Inferior parietal cortex (tissue), 1 donor: ENCODE measurements at regions not wholly inside any gene's neighbourhood (a gene's known extent, or its start where the extent isn't known, plus 50 kb on each side); places are given as distances from the start of the nearest gene placed in this dataset.

Experiments
- DNase-seq: peaks from one replicate; pipeline ENCODE4 v3.0.0-alpha.2; 2016; ENCODE audit errors: extremely low spot score

DNA sequence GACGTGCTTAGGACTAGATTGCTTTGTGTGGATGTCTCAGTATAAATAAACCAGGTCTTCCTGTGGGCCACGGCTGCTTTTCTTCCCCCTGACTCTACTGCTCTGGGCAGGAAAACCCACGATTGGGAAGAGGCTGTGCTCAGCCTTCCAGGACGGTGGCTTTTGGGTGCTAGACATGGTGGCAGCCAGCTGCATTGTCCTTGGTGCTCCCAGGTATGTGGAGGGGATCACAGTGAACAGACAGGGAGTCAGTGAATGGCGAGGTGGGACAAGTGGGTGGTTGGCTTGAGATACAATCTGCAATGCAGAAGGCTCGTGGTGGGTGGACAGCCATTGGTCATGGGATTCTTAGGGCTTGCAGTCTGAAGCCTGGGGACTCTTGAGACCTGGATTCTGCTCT, 366.3 kb downstream of the AACS start:
- no peak for DNase-seq

DNA sequence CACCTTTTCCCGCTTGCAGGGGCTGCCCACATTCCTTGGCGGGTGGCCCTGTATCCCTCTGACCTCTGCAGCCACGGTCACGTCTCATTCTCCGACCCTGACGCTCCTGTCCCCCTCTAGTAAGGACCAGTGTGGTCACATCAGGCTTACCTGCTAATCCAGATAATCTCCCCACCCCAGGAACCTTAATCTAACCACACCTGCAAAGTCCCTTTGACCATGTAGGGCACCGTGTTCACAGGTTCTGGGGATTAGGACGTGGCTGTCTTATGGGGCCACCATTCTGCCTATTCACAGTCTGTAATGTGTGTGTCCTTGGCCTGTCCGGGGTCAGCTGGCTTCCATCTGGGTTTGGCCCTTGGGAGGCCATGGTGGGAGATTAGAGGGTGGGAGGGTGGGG, 368.9 kb downstream of the AACS start:
- DNase-seq = no peak

DNA sequence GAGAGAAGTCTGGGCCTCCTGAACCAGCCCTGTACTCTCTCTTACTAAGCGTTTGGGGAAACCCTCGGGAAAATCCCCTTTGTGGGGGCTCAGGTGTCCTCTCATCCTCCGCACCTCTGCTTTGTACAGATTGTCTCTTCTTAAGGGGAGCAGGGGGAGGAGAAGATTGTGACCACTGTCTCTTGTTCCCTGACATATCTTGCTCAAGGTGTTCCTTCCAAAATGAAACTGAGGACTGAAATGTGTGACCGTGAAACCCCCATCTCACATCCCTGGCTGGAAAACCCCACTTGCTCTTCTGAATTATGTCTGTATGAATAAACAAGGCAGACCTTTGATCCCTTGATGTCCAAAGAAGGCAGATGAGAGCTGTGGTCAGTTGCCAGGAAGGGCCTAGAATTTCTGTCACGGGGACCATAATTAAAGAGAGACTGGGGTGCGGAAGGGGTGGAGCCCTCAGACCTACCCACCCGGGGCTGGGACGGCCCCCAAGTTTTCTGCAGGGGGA, 369.8 kb downstream of the AACS start:
- DNase-seq = no peak

DNA sequence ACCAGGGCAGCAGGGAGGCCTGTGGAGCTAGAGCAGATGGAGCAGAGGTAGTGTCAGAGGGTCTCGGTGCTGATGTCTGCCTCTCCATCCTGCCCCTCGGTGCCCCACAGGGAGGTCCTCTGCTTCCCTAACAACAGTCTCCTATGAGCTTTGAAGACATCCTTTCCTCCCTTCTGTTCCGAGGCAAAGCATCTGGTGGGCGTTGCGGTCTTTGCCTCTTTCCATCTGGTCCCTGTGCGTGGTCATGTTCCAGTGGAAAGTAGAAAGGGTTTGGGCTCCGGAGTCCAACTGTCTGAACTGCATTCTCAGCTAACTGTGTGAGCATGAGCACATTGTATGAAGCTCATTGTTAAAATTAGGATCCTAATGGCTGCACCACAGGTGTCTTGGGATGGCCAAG, 370.6 kb downstream of the AACS start:
- no peak for DNase-seq

DNA sequence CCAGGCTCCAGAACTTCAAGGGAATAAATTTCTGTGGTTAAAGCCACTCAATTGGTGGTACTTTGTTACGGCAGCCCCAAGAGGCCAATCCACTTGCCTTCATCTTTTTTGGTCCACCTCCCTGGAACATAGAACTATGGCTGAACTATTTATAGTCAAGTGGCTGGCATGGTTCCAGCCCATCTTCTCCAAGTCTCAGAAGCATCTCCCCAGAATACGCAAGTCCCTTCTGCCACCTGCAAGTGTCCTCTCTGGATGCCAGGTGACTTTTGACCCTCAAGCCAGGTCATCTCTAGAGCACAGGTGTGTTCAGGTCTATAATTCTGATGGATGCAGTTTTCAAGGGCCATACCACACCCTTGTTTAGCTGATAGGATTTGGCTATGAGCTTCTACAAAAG, 371.5 kb downstream of the AACS start:
- DNase-seq = no peak

DNA sequence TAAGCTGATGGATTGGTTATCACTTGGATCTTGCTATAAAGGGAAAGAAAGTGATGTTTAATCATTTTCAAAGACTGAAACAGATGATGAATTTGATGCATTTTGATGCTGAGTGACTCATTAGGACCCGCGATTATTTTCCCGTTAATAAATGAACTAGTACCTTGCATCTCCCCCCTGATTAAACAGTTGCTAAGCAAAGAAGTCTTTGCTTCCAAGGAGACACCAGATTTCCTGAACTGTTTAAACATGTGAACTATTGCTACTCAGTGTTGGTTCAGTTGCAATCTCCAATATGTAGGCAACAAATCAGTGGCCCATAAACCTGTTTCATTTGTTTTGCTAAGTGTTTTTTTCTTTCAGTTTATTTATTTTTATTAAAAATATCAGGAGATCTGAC, 375.2 kb downstream of the AACS start:
- DNase-seq = no peak

DNA sequence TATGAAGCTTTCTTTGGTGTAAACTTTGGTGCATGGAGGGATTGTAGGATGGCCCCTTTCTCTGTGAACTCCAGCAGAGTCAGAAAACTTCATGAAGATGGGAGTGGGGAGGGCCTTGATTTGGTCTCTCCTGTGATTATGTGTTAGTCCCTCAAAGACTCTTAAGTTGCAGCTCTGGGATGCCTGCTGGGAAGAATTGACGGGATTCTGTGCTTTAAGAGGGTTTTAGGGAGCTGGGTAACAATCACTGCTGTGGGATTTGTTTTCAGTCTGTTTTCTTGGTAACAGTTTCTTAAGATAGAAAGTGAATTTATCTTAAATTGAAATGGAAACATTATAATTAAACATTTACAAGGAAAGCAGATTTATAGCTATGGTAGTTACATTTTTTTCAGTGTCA, 378.1 kb downstream of the AACS start:
- DNase-seq = no peak

DNA sequence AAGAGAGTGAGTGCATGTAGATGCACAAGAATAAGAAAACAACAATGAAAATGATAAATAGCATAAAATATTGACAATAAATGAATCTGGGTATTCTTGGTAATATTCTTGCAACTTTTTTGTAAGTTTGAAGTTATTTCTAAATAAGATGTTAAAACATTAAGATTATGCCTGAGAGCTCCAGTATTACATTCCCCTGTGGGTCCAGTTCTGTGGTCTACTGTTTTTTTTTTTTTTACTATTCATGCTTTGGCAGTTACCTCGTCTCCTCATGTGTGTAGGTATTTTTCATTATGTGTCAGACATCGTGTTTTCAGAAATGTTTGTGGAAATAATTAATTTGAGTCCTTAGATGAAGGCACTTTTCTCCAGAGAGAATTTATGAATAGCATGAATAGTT, 386.2 kb downstream of the AACS start:
- no peak for DNase-seq

DNA sequence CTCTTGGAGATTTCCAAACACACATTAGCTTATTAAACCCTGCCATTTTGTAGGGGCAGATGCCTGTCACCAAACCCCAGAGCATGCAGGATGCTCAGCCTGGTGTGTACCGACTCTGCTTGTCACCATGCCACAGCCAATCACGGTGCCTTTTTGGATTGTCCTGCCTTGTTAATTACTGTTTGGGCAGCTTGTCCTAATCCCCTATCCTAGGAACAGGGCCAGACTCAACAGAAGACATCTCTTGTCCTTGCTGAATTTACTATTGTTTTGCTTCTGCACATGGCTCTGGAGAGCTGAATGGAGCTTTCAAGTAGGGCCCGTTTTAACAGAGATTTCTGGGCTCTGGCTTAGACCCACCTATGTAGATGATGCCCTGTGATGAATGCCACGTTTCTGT, 388.5 kb downstream of the AACS start:
- peak; percentile 93 for DNase-seq

DNA sequence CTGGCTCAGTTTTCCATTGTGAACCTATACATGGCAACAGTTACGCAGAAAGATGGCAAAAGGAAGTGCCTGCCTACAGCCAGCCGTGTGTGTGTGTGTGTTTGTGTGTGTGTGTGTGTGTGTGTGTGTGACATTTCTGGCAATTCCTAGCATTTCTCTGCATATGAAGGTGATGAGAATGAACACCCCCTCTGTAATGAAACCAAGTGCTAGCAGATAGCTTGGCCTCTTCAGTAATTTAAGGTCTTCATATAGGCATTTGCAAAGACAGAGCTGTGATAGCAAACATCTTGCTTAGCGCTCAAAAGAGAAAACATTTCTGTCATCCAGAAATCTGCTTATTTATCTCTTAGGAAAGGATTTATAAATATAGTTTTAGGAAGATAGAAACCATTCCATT, 389.1 kb downstream of the AACS start:
- DNase-seq = peak; percentile 44

DNA sequence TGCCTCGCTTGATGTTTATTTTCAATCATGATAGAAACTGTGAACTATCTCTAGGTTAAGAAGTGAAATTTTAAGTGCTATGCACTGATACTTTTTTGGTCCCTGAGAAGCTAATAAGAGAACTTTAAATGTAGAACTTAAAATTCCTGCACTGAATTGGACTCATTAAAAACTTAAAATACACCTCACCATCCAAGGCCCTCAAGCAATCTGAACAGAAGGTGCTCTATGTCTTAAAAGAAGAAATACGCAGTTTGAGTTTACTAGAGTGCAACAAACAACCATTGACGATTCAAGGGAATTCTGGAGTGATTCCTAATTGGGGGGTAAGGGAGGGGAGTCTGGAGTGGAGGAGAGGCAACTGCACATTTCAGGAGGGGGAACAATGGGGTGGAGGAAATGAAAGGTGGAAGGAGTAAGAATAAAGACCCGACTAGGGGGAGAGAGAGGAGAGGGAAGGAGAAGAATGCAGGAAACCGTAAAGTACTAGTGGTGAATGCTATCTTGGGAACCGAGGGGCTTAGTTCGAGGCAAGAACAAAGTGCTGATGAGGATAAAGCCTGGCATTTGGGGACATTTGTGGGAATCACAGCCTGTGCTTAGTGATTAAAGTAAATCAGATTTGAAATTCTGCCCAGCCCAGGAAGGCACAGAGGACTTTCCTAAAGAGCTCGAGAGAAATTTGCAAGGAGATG, 389.7 kb downstream of the AACS start:
- peak; percentile 45 for DNase-seq

DNA sequence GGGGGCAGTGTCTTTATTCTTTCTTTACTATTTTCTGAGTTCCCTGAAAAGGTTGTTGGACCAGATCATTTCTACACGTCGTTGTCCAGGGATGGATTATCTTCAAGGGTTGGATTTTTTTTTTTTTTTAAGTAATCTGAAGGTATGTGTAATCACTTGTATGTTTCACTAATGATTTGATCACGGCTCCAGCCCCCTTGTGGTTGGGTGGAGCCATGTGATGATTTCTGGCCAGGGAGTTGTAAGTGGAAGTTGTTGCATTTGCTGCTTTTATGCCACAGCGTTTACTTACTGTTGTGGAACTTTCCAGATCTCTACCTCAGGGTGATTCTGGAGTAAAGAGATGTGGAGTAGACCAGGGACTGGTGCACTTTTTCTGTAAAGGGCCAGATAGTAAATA, 390.3 kb downstream of the AACS start:
- no peak for DNase-seq

DNA sequence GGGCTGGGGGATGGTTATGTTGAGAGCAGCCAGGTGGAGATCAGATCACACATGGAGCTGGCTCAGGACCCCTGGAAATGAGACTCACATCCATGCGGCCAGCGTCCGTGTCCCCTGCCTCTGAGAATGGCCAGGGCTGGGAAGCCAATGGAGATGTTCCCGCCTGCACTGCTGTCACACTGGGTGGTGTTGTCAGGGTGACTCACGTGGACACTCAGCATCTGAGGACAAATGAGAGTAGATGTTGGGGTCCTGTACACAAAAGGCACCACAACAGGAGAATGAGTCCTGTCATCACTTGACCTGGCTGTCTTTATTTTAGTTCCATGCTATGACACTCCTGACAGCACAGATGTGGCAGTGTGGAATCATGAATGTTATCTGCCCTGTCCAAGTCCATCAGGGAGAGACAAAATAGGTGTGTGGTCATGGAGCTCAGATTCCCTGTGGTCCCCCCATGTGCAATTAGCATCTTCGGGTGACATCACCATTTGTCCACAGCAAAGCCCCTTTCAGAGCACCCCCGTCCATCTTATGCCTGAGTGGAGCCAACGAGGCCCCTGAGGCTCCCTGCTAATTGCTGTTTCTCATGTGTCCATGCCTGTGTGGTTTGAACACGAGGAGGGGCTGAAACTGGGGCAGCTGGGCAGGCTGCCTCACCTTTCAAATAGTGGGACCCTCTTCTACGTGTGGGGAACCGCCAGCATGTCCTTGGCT, 393.5 kb downstream of the AACS start:
- DNase-seq = no peak

DNA sequence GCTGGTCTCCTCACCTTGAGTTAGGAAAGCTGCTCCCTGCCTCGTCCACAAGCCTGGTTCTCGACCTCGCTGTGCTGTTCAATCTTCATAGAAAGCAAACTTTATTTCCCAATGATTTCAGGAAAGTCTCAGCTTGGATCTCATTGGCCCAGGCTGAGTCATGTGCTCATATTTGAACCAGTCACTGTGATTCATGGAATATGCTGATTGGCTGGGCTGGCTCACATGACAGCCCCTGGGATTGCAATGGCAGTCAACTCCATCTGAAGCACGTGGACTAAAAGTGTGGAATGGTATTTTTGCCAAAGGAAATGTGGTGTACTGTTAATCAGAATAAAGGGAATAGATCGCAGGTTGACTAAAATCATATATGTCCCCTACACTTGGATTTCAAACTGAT, 396.6 kb downstream of the AACS start:
- DNase-seq = no peak

DNA sequence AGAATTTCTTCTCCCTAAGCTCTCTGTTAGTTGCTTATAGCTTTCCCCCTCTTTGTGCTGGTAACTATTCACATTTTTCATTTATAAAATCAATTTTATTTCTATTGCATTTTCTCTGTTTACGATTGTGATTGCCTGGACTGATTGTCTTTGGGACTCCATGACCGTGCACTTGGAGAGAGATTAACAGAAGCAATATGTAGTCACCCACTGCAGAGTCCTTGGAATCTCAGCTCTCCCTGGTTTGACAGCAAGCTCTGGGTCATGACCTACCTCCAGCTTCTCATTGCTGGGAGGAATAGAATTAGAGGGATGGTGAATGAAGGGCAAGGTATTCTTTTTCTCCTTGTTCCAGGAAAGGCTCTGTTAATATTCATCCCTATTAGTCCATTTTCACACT, 398.2 kb downstream of the AACS start:
- DNase-seq = no peak

DNA sequence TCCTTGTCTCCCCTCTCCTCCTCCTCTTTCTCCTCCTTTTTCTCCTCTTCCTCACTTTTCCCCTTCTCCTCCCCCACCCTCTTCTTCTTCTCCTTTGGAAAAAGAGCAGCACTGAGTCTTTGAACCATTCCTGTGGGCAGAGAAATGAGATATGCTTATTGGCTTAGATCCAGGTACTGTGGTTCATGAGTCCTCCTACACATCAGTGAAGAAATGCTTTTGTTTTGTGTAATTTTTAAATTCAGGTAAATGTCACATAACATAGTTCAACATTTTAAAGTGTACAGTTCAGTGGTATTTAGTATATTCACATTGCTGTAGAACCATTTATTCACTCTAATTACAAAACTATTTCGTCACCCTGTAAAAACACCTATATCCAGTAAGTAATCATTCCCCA, 402.1 kb downstream of the AACS start:
- no peak for DNase-seq

DNA sequence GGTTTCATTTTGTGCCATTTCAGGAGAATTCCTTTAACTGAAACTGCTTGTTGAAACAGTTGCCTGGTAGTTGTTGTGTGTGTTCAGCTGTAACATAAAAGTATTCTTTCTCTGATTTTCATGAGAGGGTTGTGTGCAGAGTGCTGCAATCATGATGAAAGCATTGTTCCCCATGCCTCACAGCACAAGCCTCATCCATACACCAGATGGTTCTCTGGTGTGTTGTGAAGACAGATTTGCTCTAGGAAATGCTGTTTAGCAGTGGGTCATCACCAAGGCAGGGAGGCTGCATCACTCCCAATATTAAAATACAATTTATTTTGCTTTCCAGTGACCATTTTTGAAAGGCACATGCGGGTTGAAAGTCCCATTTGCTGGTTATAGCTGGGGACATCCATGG, 404.4 kb downstream of the AACS start:
- DNase-seq = no peak

DNA sequence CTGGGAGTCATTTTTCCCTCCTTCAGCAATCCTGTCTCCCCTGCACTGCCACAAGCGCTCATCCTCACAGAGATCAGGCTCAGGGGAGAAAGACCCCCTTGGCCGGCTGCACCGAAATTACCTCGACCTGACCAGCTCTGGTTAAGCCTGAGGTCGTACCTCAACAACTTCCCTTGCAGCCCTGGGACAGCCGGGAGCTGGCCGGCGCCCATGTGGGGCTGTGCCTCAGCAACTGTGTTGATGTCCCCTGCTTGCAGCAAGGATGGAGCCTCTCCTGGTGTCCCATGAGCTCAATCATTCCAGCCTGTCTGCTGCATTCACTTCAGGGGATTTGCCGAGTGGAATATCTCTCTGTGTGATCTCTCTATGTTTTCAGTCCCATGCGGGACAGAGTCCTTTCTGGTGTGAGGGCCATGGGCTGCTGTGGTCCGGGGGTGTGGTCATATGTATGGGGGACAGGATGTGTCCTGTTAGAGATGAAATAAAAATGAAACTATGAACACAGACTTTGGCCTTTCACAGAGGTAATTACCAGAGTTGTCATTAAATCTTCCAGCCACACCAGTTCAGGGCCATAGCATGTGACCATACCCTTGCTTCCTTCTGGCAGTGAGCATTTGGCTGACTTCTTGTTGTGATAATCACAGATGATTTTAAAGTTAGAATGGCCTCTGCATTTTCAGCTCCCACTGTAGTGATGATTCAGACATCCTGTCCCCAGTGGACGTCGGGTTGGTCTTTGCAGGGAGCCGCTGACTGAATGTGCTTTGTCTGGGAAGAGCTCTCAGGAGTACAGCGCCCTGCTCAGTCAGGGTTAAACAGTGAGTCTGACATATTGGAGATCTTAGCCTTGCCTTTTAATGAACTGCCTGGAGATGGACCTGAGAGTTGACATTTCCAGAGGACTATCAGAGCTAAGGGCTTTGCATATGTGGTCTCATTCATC, 405.9 kb downstream of the AACS start:
- no peak for DNase-seq

DNA sequence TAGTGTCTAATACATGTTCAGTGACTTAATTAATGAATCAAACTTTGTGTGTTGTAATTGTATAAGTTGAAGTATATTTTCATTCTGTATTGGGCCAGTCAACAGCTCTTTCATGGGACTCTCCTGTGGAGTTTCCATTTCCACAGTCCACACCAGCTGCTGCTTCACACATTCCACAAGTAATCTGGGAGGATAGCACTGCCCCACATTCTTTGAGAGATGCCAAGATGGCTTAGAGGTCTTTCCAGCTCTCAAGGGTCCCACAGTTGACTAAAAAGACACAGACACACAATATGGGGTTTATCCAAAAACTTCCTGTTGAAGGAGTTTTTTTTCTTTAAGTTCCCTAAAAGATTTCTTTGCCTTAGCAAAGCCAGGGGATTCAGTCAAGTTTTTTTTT, 408.3 kb downstream of the AACS start:
- DNase-seq = no peak

DNA sequence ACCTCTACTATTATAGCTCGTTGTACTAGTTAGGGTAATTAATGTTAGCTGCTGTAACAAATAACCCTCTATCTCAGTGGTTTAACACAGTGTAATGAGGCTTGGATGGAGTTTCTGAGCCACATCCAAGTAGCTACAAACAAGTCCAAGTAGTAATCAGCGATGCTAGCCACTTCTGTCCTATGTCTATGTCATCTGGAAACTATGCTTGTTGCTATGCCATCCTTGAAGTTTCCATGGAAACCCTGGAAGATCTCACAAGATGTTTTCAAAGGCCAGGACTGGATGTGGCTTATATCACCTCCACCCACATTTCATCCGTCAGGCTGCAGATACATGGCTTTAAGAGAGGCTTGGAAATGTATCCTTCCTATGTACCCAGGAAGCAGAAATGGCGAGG, 422.1 kb downstream of the AACS start:
- no peak for DNase-seq

DNA sequence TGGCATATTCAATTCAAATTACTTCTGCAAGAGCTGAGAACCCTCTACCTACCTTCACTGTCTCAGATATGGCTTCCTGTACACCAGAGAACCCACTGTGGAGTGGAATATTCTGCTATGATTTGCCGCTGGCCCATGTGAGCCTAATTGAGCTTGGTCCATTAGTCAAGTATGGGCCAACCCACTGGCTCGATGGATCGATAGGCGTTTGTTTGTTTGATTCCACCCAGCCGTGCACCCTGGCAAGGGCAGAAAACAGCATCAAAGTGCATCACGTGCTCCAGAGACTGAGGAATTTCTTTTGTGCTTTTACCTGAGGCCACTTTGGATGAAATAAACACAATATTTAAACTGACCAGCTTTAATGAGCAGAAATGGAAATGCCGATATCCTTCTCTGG, 426.3 kb downstream of the AACS start:
- DNase-seq = no peak
